ENCODE measurements at regions not wholly inside any gene's neighbourhood (a gene's known extent, or its start where the extent isn't known, plus 50 kb on each side); places are given as distances from the start of the nearest gene placed in this dataset.

DNA sequence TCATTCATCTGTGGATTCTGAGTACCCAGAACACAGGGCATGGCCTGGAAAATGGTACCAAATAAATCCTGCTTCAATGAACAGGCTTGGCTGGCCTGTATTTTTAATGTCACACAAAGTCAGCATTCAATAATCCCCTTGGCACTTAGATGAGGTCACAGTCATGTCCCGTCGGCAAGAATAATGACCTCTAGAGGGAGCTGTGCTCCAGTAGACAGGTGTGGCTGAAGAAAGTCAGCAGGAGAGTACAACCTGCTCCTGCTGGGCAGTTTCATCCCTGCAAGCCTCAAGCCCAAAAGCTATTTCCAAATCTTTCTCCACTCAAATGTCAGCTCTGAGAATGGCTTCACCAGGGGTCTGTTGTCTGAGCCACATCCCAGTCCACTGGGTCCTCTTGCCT, 404.0 kb upstream of the F9 start:
- H3K4me3 ChIP-seq (ENCODE audit: low read depth, low read length), result no peak overlapping the region

DNA sequence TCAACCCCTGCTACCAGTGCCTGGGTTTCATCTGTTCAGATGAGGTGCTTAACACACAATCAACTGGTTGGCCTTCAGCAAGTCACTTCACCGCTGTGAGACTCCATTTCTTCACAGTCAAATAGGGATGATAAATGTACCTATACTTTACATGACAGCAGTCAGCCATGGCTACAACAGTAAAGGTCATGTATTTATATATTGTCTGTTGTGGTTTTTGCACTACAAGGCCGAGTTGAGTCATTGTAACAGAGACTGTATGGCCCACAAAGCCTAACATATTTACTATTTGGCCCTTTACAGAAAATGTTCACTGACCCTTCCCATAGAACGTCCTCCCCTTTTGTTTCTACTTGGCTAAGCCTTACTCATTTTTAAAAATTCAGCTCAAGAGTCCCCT, 404.6 kb upstream of the F9 start:
- H3K4me3 ChIP-seq (ENCODE audit: low read depth, low read length), result no peak overlapping the region

DNA sequence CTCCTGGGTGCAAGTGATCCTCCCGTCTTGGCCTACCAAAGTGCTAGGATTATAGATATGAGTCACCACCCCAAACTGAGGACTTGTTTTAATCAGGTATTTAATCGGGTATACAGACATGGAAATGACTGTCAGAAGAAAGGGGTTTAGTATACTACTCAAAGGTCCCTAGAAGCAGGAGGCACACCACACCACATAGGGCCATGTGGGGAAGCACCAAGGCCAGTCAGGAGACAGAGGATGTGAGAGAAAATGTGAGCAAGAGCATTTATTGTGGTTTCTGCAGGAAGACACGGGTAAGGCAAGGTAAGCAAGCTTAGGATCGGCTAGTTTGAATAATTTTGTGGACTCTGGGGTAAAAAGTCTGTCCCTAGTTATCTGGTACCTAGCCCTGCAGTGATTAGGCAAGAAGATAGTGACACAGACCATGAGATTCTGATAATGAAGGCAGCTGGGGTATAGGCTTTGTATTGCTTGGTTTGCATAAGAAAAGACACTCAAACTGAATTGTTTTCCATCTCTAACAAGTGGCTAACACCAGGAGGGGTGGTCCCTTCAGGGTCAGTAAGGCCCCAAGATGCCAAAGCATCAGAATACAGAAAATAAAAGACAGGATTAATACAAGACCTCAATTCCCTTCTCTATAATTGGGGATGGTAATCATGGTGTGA, 408.8 kb upstream of the F9 start:
- no peak overlapping the region for H3K4me3 ChIP-seq (ENCODE audit: low read depth, low read length)

DNA sequence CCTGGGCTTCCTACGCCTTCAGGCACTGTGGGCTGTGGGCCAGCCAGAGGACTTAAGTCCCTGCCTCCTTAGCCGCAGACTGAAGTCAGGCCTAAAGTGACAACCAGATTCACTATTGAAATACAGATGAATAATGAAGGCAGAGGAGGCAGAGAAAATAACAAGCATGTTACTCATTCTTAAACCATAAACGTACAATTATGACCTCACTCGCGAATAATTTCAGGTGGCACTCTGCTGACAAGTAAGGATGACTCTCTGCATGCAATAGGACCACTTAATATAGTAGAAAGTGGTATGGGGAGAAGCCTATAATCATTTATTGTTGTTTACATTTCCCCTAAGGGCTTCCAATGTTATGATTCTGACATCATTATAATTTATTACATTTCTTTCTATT, 409.2 kb upstream of the FGF13 start:
- H3K4me3 ChIP-seq (ENCODE audit: low read depth, low read length), result no peak overlapping the region

DNA sequence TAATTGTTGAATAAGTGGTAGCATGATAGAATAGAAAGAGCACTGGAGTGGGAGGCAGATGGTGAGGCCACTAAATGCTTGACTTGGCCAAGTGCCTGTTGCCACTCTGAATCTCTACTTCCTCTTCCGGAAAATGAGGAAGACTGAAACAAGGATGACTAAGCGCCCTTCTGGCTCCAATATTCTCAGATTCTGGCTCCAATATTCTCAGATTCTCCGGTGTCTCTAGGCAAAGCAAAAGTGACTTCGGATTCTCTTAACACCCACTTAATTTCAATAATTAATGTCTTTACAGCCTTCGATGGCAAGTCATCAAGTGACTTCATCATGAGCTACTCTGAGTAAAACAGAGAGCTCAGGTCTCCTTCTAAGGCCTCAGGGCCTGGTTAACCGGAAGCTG, 402.2 kb upstream of the FGF13 start:
- no peak overlapping the region for H3K4me3 ChIP-seq (ENCODE audit: low read depth, low read length)

DNA sequence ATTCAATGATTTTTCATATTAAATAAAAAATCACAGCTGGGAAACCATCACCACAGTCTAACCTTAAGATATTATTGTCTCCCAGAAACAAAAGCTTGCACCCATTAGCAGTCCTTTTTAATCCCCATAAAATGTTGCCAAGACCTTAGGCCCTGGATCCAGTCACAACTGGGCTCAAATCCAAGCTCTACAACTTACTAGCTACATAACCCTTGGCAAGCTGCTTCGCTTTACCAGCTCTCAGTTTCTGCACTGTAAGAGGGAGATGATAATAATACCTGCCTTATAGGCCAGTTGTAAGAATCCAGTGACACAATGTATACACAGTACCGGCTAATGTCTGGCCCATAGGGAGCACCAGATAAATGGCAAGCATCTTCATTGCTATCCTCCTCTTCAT, 400.9 kb upstream of the FGF13 start:
- H3K4me3 ChIP-seq (ENCODE audit: low read depth, low read length), result no peak overlapping the region

DNA sequence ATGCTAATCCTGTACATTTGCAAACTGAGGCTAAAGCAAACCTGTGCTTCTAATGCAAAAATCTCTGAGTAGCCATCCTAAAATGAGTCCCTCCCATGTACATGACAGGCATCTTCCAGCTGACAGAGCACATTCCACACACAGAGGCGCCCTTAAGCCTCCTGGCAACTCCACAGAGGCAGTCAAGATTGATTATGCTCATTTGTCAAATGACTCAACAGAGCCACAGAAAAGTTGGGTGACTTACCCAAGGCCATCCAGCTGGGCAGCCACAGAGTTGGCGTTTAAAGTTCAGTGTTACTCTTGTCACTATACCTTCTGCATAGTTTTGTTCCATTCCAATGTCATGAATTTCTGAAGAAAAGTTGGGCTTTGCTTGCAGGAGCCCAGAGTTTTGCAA, 394.6 kb upstream of the FGF13 start:
- H3K4me3 ChIP-seq (ENCODE audit: low read depth, low read length), result no peak overlapping the region

DNA sequence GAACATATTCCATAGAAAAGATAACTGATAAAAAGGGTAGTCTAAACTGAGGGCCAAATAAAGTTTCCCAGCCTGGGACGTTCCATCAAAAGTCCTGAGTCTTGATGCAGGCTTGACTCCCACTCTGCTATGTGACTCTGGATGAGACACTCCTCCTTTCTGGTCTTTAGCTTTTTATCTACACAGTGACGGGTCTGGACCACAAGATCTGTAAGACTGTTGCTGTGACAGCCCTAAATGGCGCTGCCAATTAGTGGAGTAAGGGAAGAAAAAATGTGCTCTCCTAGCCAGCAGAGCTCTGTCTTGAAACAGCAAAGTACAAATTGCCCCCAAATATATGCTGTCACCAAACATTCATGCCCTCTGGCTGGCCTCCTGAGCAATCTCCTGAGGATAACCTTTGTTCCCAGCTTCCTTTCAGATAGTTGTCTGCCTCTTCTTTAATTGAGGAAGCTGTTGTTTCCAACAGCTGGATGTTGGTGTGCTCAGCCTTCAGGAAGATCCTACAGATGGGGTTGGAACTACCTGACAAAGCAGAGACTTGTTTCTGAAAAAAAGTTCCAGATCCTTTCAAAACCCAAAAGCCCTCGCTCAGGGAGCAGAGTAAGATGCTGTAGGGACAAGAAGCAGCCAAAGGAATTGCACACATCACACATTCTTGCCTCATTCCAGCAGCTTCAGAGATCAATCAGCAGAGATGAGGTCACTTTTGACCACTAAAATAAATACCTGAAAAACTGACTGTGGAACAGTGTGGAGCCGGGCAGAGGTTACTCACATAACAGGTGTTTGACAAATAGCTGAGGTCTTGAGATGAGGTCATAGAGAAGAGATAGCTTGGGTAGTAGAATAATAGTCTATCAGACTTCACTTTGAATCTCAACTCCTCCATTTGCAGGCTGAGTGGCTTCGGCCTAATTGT, 383.4 kb upstream of the FGF13 start:
- no peak overlapping the region for H3K4me3 ChIP-seq (ENCODE audit: low read depth, low read length)

DNA sequence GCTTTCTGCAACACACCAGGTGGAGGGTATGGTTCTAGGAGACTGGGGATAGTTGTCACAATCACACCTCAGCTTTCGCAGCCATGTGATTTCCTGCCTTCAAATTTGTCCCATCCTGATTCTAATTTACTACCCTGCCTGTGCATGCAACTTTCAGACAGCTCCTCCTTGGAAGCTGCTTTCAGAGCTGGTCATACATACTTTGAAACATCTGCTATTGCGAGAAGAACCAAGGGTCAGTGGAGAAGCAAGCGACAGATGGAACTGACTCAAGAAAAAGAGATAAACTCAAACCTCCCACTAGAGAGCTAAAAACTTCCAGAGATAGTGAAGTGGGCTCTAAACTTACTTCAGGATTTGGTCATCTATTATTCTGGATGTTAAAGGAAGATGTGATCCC, 381.7 kb upstream of the FGF13 start:
- H3K4me3 ChIP-seq (ENCODE audit: low read depth, low read length), result no peak overlapping the region

DNA sequence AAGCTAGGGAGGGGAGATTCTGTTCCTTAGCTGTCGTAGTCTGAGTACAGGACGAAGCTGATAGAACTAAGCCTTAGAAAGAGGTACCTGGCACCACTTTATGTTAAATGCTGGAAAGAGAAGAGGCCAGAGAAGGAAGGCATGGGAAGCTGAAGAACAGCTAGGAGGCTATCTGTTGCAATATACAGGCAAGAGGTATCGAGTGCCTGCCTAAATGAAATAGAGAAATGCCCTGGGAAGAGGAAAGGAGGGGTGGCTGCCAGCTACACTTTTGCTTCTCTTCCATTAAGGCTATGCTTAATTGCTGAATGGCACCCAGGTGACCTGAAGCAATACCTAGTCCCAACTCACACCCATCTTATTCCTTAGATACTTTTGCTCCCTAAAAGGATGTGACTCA, 380.4 kb upstream of the FGF13 start:
- no peak overlapping the region for H3K4me3 ChIP-seq (ENCODE audit: low read depth, low read length)

DNA sequence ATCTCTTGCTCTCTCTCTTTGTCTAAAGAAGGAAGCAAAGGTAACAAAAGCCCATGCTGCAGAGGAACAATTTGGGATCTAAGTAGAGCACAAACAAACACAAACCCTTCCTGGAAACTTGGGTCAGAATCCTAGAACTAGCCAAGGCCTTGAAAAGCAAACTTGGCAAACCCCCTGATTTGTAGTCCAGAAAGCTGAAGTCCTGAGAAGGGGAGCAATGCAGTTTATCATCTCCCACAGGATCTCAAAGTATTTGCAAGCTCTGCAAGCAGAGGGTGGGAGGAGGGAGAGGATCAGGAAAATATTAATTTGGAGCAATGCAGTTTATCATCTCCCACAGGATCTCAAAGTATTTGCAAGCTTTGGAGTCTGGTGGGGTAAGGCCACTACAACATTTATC, 379.5 kb upstream of the FGF13 start:
- no peak overlapping the region for H3K4me3 ChIP-seq (ENCODE audit: low read depth, low read length)

DNA sequence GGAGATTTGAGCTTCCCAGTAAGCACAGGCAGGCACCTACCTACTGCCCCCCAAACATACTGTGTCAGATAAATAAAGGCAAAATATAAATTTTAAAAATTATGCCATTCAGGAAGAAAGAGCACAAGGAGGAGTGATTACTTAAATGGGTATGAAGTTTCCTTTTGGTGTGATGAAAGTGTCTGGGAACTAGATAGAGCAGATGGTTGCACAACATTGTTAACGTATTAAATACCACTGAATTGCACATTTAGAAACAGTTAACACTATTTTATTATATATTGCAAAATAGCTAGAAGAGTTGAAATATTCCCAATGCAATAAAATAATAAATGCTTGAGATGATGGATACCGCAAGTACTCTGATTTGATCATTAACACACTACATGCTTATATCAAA, 374.7 kb upstream of the FGF13 start:
- no peak overlapping the region for H3K4me3 ChIP-seq (ENCODE audit: low read depth, low read length)

DNA sequence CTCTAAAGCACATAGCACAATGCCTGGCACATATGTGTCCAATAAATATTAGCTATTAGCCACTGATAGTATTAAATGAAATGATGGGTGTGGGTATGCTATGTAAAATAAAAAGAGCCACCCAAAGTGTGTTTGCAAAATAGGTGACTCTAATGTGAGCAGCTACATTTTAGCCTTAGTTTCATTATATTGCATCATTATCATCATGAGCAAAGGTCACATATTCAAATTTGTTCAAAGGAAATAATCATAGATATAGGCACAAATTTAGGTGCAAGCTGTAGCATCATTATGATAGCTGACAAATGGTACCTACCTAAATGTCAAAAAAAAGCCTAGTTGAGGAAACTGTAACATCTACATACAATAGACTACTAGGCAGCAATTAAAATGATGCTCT, 373.9 kb upstream of the FGF13 start:
- no peak overlapping the region for H3K4me3 ChIP-seq (ENCODE audit: low read depth, low read length)

DNA sequence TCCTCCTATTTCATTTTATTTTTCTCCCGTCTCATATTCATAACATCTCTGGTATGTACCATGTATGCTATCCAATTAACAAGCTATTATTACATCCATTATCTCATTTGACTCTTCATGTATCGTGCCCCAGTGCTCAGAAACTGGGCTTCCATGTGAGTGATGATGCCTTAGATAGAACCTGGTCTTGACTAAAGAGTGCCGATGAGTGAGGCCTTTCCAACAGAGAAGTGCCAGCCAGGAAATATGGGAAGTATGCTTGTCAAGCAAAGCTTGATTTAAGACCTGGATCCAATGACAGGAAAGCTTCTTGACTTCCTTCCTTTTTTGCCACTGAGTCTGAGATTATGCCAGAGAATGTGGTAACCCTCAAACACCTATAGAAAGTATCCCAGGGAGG, 371.7 kb upstream of the FGF13 start:
- H3K4me3 ChIP-seq (ENCODE audit: low read depth, low read length), result no peak overlapping the region

DNA sequence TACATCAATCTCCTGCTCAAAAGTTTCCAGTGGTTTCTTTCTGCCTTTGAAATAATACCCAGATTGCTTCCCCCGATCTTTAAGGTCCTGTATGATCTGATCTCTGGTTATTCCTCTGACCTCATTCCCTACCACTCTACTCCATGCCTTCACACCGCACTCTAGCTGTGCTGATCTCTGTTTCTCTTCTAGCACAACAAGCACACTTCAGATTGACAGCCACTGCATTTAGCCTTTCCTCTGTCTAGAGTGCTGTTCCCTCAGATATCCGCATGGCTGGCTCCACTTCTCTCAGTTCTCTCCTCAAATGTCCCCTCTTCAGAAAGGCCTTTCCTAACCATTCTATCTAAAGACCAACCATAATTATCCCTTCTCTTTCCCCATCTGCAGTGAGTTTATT, 370.4 kb upstream of the FGF13 start:
- no peak overlapping the region for H3K4me3 ChIP-seq (ENCODE audit: low read depth, low read length)

DNA sequence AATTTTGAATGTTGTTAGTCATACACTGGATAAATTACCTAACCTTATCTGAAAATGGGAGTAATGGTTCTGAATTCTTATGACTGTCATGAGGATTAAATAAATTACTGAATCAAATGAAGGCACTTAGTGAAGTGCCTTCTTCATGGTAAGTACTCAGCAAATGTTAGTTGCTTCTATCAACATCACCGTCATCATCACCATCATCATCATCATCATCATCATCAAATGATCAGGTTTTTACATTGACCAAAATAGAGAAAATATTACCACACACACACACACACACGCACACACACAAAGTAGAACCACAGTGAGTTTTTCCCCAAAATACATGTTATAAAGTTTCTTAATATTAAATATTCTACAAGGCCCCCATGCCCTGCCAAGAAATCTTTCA, 368.3 kb upstream of the FGF13 start:
- H3K4me3 ChIP-seq (ENCODE audit: low read depth, low read length), result no peak overlapping the region

DNA sequence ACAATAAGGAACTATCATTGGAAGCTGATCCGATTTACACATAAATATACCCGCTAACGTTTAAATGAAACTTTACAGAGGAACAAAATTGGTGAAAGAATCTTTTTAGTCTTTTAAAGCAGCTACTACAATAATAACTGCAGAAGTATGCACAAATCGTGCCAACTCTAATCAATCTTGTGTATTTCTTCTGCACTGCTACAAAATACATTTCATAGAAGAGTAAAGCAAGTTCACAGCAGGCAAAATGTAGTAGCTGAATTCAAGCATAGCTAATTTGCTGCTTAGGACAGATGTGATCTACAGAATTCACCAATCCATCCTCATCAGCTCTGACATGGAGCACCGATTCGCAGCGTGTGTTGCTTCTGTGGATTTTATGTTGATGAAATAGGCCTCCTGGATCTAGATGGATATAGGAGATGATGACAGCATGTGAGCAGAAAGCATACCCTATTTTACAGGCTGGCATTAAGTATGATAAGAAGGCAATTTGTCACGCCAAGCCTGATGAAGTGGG, 367.3 kb upstream of the FGF13 start:
- no peak overlapping the region for H3K4me3 ChIP-seq (ENCODE audit: low read depth, low read length)

DNA sequence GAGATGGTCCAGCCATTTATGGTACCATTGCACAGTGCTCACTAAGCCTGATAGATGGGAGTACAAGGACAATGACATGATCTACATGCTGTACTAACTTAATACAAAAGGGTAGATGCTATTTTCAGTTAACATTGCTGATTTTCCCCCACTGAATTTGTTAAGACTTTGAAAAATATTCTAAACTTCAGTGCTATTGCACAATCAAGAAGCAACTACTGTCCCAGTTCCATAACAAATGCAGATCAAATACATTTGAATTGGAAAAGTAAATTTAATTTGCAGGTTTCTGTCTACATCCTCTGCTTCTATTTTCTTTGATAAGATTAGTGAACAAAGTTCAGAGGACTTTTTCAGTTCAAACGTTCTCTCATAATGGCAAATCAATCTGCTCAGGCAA, 366.8 kb upstream of the FGF13 start:
- no peak overlapping the region for H3K4me3 ChIP-seq (ENCODE audit: low read depth, low read length)

DNA sequence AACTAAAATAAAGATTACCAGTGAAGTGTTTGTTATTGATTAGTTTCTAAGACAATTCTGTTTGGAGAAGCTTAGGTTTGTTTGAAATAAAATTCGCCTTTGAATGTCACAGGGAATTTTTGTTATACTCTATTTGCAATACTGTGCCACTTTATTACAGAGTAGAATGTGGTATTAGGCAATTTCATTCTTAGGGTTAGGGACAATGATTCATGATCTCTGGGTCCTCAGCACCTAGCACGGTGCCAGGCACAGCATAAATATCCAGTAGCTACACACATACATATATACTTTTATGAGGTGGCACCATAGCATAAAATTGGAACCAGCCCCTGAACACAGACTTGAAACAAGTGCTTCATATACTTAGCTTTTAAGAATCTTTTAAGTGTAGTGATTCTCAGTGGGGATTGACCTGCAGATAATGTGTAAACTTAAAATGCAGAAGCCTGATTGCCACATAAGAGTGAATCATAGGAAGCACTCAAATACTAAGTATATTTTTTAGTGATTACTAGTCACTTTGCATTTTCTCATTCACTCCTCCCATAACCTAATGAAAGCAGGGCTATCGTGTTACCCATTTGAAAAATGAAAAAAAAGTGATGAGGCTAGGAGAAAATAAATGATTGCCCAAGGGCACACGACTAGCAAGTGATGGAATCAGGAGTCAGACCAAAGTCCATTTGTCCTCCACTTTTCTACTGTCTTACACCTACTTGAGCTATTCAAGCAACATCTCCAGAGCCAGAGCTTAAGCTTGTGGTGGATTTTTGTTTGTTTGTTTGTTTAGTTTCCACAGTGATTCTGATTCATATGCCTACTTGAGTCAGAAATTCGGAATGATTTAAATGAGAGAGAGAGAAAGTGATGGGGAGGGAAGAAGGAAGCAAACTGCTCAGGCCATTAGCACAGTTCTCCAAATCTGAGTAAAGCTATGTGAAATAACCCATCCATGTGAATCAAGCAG, 366.0 kb upstream of the FGF13 start:
- no peak overlapping the region for H3K4me3 ChIP-seq (ENCODE audit: low read depth, low read length)

DNA sequence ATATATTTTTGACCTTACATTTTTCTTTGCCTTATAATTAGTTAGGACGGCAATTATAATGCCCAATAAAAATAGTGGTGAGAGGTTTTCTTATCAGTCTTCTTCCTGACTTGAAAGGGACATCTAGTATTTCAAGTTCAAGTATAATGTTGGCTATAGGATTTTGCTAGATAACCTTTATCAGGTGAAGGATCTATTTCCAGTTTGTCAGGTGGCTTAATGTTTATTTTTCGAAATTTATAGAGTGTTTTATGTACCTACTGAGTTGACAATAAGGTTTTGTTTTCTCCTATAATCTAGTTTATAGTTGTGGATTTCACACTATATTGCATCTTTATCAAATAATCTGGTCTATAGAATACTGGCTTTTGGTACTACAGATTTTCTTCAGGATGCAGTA, 351.8 kb upstream of the FGF13 start:
- no peak overlapping the region for H3K4me3 ChIP-seq (ENCODE audit: low read depth, low read length)

DNA sequence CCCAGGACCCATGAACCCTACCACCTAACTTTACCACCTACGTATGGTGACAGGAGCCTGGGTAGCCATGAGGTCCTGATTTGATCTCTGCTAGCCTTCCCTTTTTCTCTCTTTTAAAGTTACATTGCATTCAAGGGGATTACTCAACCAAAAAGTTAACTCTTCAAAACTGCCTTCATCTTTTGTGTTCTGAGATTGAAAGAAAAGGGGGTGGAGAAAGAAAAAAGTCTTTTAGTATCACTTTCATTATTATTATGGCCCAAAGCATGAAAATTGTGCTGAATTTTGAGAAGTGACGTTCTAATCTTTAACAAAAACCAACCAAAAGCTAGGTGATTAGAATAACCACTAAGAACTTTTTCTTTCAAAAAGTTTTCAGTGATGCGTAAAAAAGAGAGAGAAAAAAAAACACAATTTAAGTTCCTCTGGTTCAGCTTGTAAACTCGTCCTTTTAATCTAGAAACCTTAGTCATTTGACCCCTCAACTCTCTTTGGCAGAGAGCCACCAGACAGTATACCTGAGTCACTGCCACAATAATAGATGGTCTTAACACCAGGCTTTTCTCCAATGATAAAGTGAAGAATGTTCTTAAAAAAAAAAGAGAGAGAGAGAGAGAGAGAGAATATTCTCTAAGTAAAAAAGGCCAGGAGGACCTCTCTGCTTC, 347.4 kb upstream of the FGF13 start:
- H3K4me3 ChIP-seq (ENCODE audit: low read depth, low read length), result no peak overlapping the region

Measured in iPS-11a (cell line).